ENCODE measurements at regions not wholly inside any gene's neighbourhood (a gene's known extent, or its start where the extent isn't known, plus 50 kb on each side); places are given as distances from the start of the nearest gene placed in this dataset.

DNA sequence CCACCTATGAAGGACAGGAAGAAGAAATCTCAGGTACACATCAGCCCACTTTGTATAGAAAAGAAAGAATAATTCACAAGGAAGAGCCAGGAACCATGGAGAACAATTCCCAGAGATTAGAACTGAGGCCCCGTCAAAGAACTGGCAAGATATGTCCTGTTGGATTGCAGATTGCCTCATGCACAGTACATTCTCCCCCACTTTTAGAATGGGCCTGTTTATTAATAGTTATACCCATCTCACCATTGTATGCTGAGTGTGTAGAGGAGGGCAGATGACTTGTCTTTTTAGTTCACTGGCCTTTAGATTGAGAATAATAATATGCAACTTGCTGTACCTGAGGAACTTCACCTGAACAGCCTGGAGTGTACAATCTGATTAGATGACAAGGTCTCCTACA lies 315.6 kb upstream of the HAND2 start:
- no peak for DNase-seq (ENCODE audit: low read depth)

DNA sequence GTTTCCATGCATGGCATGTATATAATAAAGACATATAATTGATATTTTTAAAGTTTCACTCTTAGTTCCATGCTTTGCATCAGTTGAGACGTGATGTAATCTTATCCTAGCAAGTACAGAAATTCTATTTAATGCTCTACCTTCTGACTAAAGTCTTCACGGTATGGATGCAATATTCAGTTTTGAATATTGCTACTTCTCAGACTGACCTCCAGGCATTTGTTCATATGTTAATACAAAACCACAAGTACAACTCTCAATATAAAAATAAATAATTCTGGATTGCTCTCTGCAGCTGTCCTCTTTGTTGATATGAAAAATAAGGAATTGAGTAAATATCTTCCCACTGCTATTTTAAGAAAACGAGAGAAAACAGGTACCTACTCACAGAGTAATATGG lies 309.8 kb upstream of the HAND2 start:
- no peak for DNase-seq (ENCODE audit: low read depth)

DNA sequence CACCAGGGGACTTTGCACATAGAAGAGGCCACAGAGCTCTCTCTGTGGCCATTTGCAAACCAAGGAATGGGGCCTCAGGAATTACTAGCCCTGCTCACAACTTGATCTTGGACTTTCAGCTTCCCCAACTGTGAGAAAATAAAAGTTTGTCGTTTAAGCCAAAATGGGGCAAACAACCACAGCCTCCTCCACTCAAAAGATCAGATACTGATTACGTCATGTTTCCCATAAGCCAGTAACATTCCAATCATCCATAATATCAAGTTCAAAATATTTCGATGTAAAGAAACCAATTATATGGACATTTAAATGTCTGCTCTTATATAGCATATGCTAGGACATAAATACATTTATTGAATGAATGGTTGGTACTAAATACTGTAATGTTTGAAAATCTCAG lies 307.5 kb upstream of the HAND2 start:
- DNase-seq (ENCODE audit: low read depth), result no peak

GRCh38 chr4:173835903-173836302 lies 305.9 kb upstream of the HAND2 start:
- DNase-seq (ENCODE audit: low read depth), result peak; percentile 6

DNA sequence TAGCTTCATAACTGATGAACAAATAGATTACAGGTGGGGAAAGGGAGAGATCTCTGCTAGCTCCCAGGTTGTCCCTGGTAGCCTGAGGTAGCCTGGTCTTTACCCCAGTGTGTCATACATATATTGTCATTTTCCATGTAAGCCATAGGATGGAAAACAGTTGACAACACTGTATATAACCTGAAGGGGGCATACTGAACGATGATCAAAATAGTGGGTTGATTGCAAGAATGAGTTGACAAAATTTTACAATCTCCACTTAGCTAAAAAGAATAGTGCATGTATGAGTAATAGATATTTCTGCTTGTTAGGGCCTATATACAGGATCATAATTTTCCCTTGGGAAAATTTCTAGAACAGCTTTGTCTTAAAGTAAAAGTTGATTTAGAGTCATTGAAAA lies 304.1 kb upstream of the HAND2 start:
- no peak for DNase-seq (ENCODE audit: low read depth)

- DNase-seq (ENCODE audit: low read depth), result no peak
Observed at GRCh38 chr4:173829565-173829964, 299.5 kb upstream of the HAND2 start.

DNA sequence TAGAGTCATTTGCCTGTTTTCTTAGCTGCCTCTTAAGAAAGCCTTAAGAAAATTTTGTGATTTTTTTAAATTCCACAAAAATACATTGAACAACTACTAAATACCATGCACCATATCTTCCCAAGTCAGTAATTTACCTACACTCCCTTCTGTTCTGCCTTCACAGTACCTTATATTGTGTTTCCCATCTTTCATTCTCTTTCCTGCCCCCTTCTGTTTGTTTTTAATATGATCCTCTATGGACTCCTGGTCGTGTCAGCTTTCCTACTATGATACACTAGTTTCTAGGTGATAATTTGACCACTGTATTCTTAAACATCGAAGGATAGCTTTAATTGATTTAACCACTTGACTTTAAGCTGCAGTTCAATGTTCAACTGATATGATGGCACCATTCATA lies 297.7 kb upstream of the HAND2 start:
- DNase-seq (ENCODE audit: low read depth), result no peak

- DNase-seq (ENCODE audit: low read depth), result peak; percentile 10
Observed at GRCh38 chr4:173821876-173822275, 291.8 kb upstream of the HAND2 start.

- DNase-seq (ENCODE audit: low read depth), result no peak
Observed at GRCh38 chr4:173821036-173821435, 291.0 kb upstream of the HAND2 start.

- no peak for DNase-seq (ENCODE audit: low read depth)
Observed at GRCh38 chr4:173807347-173807746, 277.3 kb upstream of the HAND2 start.

DNA sequence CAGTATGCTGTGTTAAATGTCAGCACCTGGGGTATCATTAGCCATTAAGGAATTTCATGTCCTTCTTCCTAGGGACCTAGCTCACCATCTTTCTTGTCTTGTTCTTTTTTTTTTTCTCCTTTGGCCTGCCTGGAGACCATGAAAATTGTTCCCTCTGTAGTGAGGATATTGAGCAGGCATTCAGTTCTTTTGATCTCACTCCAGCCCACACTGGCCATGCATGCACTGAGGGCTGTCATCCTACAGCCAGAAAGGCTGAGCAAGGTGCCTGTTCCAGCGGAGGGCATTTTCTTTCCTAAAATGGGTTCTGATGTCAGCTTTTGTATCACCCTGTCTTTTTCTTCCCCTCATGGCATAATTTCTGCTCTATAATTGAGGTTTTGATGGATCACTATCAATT lies 275.9 kb upstream of the HAND2 start:
- DNase-seq (ENCODE audit: low read depth), result no peak

- DNase-seq (ENCODE audit: low read depth), result no peak
Observed at GRCh38 chr4:173802662-173803022, 272.6 kb upstream of the HAND2 start.

- no peak for DNase-seq (ENCODE audit: low read depth)
Observed at GRCh38 chr4:173801876-173802661, 272.0 kb upstream of the HAND2 start.

DNA sequence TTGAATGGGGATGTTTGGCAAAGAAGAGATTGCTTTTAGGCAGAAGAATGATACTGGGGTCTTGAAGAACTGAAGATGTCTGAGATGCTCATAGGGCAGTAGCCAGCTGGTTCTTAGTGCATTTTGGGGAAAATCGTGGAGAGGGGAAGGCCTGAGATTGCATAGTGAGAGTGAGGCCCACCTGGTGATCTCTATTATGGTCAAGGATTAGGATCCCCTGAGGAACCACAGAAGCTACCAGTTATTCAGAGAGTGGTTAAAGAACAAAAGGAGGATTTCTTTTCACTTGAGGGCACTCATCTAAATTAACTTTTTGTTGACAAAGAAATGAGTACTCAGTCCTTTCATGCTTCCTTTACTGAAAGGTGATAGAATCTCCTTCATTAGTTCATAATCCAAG lies 271.3 kb upstream of the HAND2 start:
- DNase-seq (ENCODE audit: low read depth), result no peak

DNA sequence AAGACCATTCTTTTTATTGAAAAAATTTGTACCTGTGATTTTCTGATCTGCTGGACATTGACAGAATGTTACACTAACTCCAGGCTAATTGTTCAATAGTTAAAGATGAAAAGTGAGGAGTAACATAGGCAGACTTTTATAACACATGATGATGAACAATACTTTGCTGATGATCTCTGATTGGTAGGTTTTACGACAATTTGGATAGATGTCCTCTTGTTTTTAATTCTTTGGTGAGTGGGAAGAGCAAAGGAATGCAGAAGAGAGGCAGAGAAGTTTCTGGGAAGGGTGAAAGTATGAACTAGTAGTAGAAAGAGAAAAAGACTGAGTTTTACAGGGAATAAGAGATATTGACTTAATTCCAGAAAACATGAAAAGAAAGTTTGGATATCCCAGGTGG lies 267.3 kb upstream of the HAND2 start:
- DNase-seq (ENCODE audit: low read depth), result no peak

- peak; percentile 25 for DNase-seq (ENCODE audit: low read depth)
Observed at GRCh38 chr4:173794662-173795061, 264.6 kb upstream of the HAND2 start.

DNA sequence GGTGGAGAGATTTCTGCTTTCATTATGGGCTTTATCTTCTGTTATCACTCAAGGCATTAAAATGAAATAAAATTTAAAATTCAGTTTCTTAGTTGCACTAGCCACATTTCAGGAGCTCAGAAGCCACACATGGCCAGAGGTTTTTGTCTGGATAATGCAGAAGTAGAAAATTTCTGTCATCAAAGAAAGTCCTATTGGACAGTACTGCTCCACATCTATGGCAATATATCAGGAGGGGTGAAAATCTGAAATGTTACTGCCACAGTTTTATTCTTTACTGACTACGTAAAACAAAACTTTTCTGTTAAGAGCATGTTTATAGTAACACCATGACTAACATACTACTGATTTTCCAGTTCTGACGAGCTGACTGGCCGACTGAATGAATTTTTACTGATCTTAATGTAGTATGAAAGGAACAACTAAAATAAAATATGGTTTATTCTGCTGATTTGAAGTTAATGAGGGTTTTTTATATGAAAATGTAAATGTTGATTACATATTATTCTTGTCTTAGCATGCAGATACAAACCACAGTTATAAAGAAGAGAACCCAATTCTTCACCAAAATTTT lies 264.0 kb upstream of the HAND2 start:
- DNase-seq (ENCODE audit: low read depth), result peak; percentile 4

- DNase-seq (ENCODE audit: low read depth), result no peak
Observed at GRCh38 chr4:173782660-173783059, 252.6 kb upstream of the HAND2 start.

DNA sequence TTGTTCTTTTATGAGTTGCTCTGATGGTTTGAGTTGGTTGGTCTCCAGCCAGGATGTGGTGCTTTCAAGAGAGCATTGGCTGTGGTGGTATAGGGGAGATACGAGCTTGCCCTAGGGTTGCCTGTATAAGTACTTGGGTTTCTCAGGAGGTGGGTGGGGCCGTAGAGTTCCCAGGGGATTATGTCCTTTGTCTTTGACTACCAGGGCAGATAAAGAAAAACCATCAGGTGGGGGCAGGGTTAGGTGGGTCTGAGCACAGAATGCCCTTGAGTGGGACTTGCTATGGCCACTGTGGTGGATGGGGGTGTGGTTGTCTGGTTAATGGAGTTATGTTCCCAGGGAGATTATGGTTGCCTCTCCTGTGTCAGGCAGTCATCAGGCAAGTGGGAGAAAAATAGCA lies 247.9 kb upstream of the HAND2 start:
- DNase-seq (ENCODE audit: low read depth), result no peak

DNA sequence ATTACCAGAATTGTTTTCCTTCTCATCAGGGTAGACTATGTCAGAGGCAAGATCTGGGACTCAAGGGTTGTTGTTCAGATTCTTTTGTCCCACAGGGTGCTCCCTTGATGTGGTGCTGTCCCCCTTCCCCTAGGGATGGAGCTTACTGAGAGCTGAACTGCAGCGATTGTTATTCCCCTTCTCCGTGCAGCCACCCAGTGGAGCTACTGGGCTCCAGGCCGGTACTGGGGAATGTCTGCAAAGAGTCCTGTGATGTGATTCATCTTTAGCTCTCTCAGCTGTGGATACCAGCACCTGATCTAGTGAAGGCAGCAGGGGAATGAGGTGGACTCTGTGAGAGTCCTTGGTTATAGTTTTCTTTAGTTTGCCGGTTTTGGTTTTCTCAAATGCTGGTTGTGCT lies 247.4 kb upstream of the HAND2 start:
- DNase-seq (ENCODE audit: low read depth), result no peak

DNA sequence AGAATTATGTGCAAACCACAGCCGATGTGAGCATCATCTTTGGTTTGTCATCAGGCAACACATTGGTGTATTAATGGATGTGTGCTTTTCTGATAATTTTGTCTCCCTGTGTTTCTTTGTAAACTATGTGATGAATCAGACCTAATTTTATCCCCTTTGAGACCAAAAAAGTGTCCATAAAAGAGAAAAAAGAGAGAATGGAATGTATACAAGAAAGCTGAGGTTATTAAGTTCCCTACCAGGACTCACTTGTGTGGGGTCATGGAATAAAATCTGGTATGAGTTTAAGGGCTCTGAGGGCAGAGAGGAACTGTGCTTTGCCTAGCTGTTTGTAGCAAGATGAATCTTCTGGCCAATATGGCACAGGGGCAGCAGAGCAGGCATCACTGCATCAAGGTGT lies 239.5 kb upstream of the HAND2 start:
- no peak for DNase-seq (ENCODE audit: low read depth)

- DNase-seq (ENCODE audit: low read depth), result no peak
Observed at GRCh38 chr4:173767650-173768049, 237.6 kb upstream of the HAND2 start.

DNA sequence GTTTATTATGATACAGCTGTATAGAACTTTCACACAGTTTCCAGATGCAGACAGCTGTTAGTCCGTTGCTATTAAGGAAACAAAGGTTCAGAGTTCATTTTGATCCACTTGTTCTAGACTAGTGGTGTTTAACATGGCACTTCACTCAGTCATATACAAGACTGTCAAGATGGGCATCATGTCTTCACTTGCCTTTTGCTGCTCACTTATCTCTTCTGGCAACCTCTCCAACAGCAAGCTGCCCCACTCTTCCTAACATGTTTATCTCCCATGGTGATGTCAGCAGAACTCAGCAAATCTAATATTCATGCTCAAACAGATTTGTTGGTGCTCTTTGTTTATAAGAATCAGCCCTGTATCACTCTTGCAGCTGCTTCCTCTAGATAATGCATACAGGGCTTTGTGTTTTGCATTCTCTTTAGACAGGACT lies 236.2 kb upstream of the HAND2 start:
- DNase-seq (ENCODE audit: low read depth), result no peak

GRCh38 chr4:173765751-173766150 lies 235.7 kb upstream of the HAND2 start:
- DNase-seq (ENCODE audit: low read depth), result no peak
